ENCODE measurements at regions not wholly inside any gene's neighbourhood (a gene's known extent, or its start where the extent isn't known, plus 50 kb on each side); places are given as distances from the start of the nearest gene placed in this dataset.
A peak's percentile ranks its signal among the peaks of the same experiment; 100 is the strongest.
"Not testable (repeated sequence)": the region's sequence is repeated elsewhere in the genome, so short reads cannot be mapped to it uniquely, and the experiment has no call there.

DNA sequence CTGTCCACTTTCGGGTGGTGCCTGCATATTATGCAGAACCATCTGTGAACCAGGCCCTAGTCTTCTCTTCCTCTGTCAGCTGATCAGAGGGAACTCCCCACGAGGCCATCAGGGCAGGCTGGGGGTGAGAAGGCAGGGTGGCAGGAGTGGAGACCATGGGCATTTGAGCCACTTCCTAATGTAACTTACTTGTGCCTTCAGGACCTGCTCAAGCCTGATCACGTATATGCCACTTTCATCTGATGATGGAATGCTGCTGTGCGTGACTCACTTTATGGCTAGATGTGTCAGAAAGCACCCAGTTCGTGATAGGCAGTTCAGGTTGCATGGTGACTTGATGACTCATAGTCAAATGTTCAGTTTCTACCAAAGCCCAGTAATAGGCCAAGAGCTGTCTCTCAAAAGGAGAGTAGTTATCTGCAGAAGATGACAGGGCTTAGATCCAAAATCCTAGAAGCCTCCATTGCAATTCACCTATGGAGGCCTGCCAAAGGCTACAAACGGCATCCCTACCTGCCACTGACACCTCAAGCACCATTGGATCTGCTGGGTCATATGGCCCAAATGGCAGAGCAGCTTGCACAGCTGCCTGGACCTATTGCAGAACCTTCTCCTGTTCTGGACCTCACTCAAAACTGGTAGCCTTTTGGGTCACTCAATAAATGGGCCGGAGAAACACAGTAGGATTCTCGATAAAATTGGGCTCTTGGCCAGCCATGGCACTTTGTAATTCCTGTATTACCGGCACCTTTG is 197.7 kb upstream of the PROK2 start:
- H3K36me3 Mint-ChIP-seq (ENCODE audit: low read depth); H3K4me3 Mint-ChIP-seq; H3K27me3 Mint-ChIP-seq (ENCODE audit: low read depth); H3K9me3 Mint-ChIP-seq: not testable (repeated sequence)
- peak overlapping the region; percentile 65 for H3K27ac Mint-ChIP-seq
- DNase-seq (ENCODE audit: low spot score), result peak; percentile 84
- peaks cover 54% of the 10 kb centered on the region for H3K4me1 Mint-ChIP-seq (ENCODE audit: low read depth)

DNA sequence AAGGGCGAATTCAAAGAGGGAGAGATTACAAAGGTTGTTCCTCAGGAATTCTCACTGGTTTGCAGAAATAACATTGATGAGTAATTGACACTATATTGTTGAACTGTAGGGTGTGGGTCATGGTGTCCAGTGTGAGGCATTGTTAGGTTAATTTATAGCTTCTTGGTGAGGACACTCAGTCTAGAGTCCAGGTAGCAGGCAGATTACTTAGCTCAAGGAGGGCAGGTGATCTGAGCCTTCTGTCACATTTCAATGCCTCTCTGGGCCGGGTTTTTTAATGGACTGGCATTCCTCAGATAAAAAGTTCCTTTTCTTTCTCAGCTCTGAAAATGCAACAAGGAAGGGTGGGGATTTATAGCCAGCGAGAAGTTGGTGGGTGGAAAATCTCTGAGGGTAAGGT is 194.2 kb upstream of the PROK2 start:
- Mint-ChIP-seq H3K27me3 (ENCODE audit: low read depth) (no peaks in the 10 kb centered on the region), H3K4me3 (peak overlapping the region; percentile 61), H3K36me3 (ENCODE audit: low read depth) (peaks cover 4% of the 10 kb centered on the region), H3K27ac (peak overlapping the region; percentile 80), H3K4me1 (ENCODE audit: low read depth) (peaks cover 48% of the 10 kb centered on the region), H3K9me3 (peaks cover 9% of the 10 kb centered on the region)
- no peak for DNase-seq (ENCODE audit: low spot score)

DNA sequence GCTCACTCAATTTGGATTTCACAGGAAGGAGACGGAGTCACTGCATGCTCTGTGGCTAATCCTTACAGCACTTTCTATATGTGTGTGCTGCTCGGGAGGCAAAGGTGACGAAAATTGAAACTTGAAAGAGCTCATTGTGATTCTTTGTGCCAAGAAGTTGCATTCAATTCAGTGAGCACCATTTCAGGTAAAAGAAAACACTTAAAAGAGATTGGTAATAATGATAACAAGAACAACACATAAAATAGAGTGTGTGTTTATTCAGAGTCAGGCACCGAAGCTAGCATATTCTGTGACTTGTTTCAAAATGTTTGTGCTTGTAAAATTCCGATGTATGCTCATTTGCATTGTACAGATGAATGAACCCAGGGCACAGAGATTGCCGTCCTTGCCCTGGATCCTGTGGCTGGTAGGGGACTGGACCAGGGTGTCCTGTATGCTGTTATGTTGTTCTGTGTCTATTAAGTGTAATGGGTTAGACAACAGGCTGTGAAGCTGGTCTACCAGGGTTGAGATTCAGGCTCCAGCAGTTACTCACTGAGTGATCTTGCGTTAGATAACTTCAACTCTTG is 193.3 kb upstream of the PROK2 start:
- Mint-ChIP-seq H3K4me3 (peak overlapping the region; percentile 61), H3K27me3 (ENCODE audit: low read depth) (no peaks in the 10 kb centered on the region)
- peak; percentile 63 for DNase-seq (ENCODE audit: low spot score)

GRCh38 chr3:71977525-71977924 is 192.6 kb upstream of the PROK2 start:
- H3K4me1 Mint-ChIP-seq (ENCODE audit: low read depth), result peaks cover 40% of the 10 kb centered on the region
- H3K36me3 Mint-ChIP-seq (ENCODE audit: low read depth), result no peaks in the 10 kb centered on the region
- no peak overlapping the region for H3K27ac Mint-ChIP-seq
- no peak for DNase-seq (ENCODE audit: low spot score)
- no peaks in the 10 kb centered on the region for H3K27me3 Mint-ChIP-seq (ENCODE audit: low read depth)
- H3K9me3 Mint-ChIP-seq, result peaks cover 9% of the 10 kb centered on the region
- H3K4me3 Mint-ChIP-seq, result no peak overlapping the region

More for the DNA sequence above, 193.3 kb upstream of the PROK2 start:
- Mint-ChIP-seq H3K9me3 (peaks cover 9% of the 10 kb centered on the region), H3K27ac (peak overlapping the region; percentile 80), H3K36me3 (ENCODE audit: low read depth) (no peaks in the 10 kb centered on the region), H3K4me1 (ENCODE audit: low read depth) (peaks cover 42% of the 10 kb centered on the region)

- H3K9me3 Mint-ChIP-seq, result peaks cover 9% of the 10 kb centered on the region
- H3K27me3 Mint-ChIP-seq (ENCODE audit: low read depth), result no peaks in the 10 kb centered on the region
- no peak for DNase-seq (ENCODE audit: low spot score)
- no peak overlapping the region for H3K27ac Mint-ChIP-seq
- peaks cover 1% of the 10 kb centered on the region for H3K36me3 Mint-ChIP-seq (ENCODE audit: low read depth)
- no peak overlapping the region for H3K4me3 Mint-ChIP-seq
- H3K4me1 Mint-ChIP-seq (ENCODE audit: low read depth), result peaks cover 30% of the 10 kb centered on the region
These were observed 190.6 kb upstream of the PROK2 start for GRCh38 chr3:71975573-71975972.

DNA sequence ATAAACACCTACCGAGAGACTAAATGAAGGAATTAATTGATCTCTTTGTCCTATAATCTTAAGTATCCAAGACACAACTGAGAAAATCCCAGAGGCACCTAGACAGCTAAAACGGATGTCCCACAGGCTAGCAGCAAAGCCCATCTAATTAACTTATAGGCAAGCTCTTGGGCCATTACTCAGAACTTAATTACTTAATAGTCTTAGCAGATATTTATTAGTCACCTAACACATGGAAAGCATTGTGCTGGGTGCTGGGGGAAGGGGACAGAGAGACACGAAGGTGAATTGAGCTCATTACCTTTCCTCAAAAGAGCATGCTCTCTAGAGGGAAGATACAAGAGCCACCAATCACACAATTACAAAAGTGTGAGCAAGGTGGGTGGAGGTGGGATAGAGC is 189.8 kb upstream of the PROK2 start:
- no peak for DNase-seq (ENCODE audit: low spot score)
- H3K36me3 Mint-ChIP-seq (ENCODE audit: low read depth), result peaks cover 1% of the 10 kb centered on the region
- no peak overlapping the region for H3K4me3 Mint-ChIP-seq
- no peak overlapping the region for H3K27ac Mint-ChIP-seq
- H3K9me3 Mint-ChIP-seq, result peaks cover 9% of the 10 kb centered on the region
- peaks cover 27% of the 10 kb centered on the region for H3K4me1 Mint-ChIP-seq (ENCODE audit: low read depth)
- H3K27me3 Mint-ChIP-seq (ENCODE audit: low read depth), result no peaks in the 10 kb centered on the region

DNA sequence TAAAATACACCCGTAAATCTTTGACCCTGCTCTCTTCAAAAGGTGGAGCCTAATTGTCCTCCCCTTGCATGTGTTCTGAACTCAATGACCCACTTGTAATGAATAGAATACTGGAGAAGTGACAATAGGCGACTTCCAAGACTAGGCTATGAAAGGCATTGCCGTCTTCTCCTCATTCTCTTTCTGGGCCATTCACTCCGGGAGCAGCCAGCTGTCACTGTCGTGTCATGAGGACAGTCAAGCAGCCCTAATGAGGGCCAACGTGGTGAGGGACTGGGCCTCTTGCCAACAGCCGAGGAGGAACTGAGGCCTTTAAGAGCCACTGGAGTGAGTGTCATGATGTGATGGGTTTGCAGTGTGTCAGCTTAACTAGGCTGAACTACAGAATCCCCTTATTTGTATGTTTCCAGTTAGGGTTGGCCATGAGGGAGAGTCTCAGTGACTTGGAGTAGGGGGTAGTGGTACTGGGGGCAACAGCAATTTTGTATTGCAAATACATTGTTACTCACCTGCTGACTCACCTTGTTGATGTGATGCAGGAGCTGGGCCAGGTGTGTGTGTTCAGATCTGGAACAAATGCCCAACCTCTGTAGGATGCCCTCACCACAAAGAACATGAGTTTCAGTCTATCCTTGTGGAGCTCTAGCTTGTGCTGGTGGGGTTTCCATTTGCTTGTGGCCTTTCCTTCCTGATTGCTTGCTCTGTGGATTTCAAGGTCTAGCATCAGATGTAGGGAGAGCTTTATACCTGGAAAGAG is 188.5 kb upstream of the PROK2 start:
- peaks cover 1% of the 10 kb centered on the region for H3K36me3 Mint-ChIP-seq (ENCODE audit: low read depth)
- DNase-seq (ENCODE audit: low spot score), result no peak
- peaks cover 16% of the 10 kb centered on the region for H3K4me1 Mint-ChIP-seq (ENCODE audit: low read depth)
- H3K4me3 Mint-ChIP-seq, result no peak overlapping the region
- no peaks in the 10 kb centered on the region for H3K27me3 Mint-ChIP-seq (ENCODE audit: low read depth)
- H3K27ac Mint-ChIP-seq, result no peak overlapping the region
- peaks cover 9% of the 10 kb centered on the region for H3K9me3 Mint-ChIP-seq

DNA sequence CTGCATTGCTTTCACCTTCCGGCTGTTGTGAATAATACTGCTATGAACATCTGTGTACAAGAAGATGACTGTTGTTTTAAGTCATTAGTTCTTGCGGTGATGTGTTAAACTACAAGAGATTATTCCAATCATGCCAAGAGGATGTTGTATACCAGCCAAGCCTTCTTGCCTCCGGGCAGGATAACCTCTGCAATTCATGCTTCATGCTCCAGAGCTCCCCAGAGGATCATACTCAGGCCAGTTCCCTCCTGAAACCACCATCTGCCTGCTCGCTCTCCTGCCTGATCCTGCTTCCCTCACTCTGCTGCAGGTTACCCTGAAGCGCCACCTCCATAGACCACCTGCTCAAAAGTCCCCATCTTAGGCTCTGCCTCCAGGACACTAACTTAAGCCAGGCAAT is 187.1 kb upstream of the PROK2 start:
- Mint-ChIP-seq H3K4me1 (ENCODE audit: low read depth) (peaks cover 5% of the 10 kb centered on the region), H3K36me3 (ENCODE audit: low read depth) (peaks cover 1% of the 10 kb centered on the region), H3K4me3 (no peak overlapping the region), H3K9me3 (peaks cover 9% of the 10 kb centered on the region), H3K27me3 (ENCODE audit: low read depth) (no peaks in the 10 kb centered on the region), H3K27ac (no peak overlapping the region)
- no peak for DNase-seq (ENCODE audit: low spot score)

GRCh38 chr3:71968544-71968943 is 183.6 kb upstream of the PROK2 start:
- Mint-ChIP-seq H3K4me3 (no peak overlapping the region), H3K9me3 (no peaks in the 10 kb centered on the region), H3K4me1 (ENCODE audit: low read depth) (no peaks in the 10 kb centered on the region), H3K27ac (no peak overlapping the region), H3K27me3 (ENCODE audit: low read depth) (peaks cover 2% of the 10 kb centered on the region), H3K36me3 (ENCODE audit: low read depth) (peaks cover 1% of the 10 kb centered on the region)
- no peak for DNase-seq (ENCODE audit: low spot score)

GRCh38 chr3:71966185-71966584 is 181.2 kb upstream of the PROK2 start:
- Mint-ChIP-seq H3K4me3 (no peak overlapping the region), H3K27me3 (ENCODE audit: low read depth) (peaks cover 2% of the 10 kb centered on the region), H3K36me3 (ENCODE audit: low read depth) (no peaks in the 10 kb centered on the region), H3K9me3 (no peaks in the 10 kb centered on the region), H3K4me1 (ENCODE audit: low read depth) (peaks cover 2% of the 10 kb centered on the region), H3K27ac (no peak overlapping the region)
- no peak for DNase-seq (ENCODE audit: low spot score)

- peaks cover 2% of the 10 kb centered on the region for H3K27me3 Mint-ChIP-seq (ENCODE audit: low read depth)
- H3K4me1 Mint-ChIP-seq (ENCODE audit: low read depth), result peaks cover 6% of the 10 kb centered on the region
- no peak for DNase-seq (ENCODE audit: low spot score)
- H3K4me3 Mint-ChIP-seq, result no peak overlapping the region
- H3K36me3 Mint-ChIP-seq (ENCODE audit: low read depth), result no peaks in the 10 kb centered on the region
- no peaks in the 10 kb centered on the region for H3K9me3 Mint-ChIP-seq
- no peak overlapping the region for H3K27ac Mint-ChIP-seq
These were observed 179.2 kb upstream of the PROK2 start for GRCh38 chr3:71964170-71964569.

DNA sequence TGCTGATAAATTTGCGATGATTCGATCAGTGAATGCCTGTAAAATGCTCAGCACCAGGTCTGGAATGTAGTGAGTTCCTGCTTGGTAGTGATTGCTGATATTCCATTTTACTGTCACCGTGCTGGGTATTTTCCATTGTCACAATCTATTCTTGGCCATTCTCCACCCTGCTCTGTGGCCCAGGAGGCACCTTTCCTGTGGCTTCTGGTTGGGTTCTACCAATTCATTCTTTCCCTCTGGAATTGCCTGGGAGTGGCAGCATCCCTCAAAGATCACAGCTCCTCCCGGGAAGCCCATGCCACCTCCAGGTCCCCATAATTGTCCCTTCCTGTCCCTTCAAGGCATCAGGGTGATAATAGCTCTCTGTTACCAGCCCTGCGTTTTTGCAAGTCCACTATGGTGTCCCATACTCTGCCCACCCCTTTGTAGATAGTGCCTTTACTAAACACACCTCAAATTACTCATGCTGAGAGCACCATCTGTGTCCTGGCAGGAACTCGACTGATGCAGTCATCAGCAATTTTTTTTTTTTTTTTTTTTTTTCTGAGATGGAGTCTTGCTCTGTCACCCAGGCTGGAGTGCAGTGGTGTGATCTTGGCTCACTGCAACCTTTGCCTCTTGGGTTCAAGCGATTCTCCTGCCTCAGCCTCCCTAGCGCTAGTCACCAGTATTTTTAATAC is 177.8 kb upstream of the PROK2 start:
- Mint-ChIP-seq H3K36me3 (ENCODE audit: low read depth) (no peaks in the 10 kb centered on the region), H3K27ac (no peak overlapping the region), H3K9me3 (no peaks in the 10 kb centered on the region), H3K4me1 (ENCODE audit: low read depth) (peaks cover 13% of the 10 kb centered on the region), H3K4me3 (no peak overlapping the region), H3K27me3 (ENCODE audit: low read depth) (peaks cover 2% of the 10 kb centered on the region)
- DNase-seq (ENCODE audit: low spot score), result no peak

DNA sequence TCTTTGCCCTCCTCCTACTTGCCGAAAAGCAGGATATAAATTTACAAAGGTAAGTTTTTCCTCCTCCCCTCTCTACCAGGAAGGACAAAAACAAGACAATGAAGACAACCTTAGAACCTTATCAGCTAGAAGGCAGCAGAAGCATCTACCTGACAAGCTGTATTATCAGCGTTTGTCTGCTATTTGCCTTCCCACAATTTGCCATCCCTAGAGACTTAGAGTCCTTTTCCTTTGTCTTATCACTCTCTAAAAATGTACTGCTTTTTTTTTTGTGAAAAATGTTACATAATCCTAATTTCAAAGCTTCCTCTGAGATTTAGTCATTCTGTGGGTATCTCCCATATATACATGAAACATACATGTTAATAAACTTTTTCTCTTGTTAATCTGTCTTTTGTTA is 176.9 kb upstream of the PROK2 start:
- H3K36me3 Mint-ChIP-seq (ENCODE audit: low read depth), result no peaks in the 10 kb centered on the region
- H3K9me3 Mint-ChIP-seq, result no peaks in the 10 kb centered on the region
- no peak overlapping the region for H3K27ac Mint-ChIP-seq
- H3K4me3 Mint-ChIP-seq, result no peak overlapping the region
- DNase-seq (ENCODE audit: low spot score), result no peak
- peaks cover 2% of the 10 kb centered on the region for H3K27me3 Mint-ChIP-seq (ENCODE audit: low read depth)
- peaks cover 15% of the 10 kb centered on the region for H3K4me1 Mint-ChIP-seq (ENCODE audit: low read depth)

- peaks cover 15% of the 10 kb centered on the region for H3K4me1 Mint-ChIP-seq (ENCODE audit: low read depth)
- peaks cover 2% of the 10 kb centered on the region for H3K27me3 Mint-ChIP-seq (ENCODE audit: low read depth)
- DNase-seq (ENCODE audit: low spot score), result no peak
- no peaks in the 10 kb centered on the region for H3K9me3 Mint-ChIP-seq
- no peak overlapping the region for H3K27ac Mint-ChIP-seq
- no peaks in the 10 kb centered on the region for H3K36me3 Mint-ChIP-seq (ENCODE audit: low read depth)
- no peak overlapping the region for H3K4me3 Mint-ChIP-seq
These were observed 176.4 kb upstream of the PROK2 start for GRCh38 chr3:71961378-71961777.
